Hematopoietic multipotent progenitor cell treated with erythropoietin and hydrocortisone succinate and interleukin-3 and kit ligand, for 15 days (in vitro differentiated cells): ENCODE measurements at regions not wholly inside any gene's neighbourhood (a gene's known extent, or its start where the extent isn't known, plus 50 kb on each side); places are given as distances from the start of the nearest gene placed in this dataset.

Experiments used
- DNase-seq: peaks from one replicate; pipeline ENCODE4 v3.0.0-alpha.2; 2015; ENCODE audit warnings: low spot score

DNA sequence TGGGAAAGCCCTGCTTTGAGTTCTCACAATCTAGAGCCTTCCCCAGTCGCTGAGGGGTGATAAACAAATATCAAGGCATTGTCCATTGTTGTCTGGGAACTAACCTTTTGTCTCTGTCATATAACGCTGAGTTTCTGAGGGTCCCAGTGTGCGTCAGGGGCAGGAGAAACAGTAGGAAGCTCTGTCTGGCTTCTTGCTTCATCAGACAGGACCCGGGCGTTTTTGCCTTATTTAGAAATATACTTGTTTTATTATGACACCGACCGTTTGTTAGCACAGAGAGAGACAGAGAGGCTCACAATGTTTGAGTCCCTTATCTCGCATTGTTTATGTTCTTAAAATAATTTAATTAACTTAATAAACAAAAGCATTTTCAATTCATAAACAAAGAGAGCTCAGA is 204.9 kb upstream of the GAS1 start:
- DNase-seq, result no peak

DNA sequence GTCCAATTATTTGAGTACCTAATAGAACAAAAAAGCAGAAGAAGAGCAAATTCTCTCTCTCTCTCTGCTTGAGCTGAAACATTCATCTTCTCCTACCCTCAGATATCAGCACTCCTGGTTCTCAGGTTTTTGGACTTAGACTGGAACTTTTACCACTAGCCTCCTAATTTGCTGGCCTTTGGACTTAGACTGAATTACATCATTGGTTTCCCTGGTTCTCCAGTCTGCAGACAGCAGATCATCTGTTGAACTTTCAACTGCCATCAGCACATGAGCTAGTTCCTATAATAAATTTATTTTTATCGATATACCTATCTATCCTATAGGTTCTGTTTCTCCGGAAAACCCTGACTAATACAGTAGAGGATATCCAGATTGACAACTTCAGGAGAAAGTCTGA is 208.9 kb upstream of the GAS1 start:
- DNase-seq, result no peak

DNA sequence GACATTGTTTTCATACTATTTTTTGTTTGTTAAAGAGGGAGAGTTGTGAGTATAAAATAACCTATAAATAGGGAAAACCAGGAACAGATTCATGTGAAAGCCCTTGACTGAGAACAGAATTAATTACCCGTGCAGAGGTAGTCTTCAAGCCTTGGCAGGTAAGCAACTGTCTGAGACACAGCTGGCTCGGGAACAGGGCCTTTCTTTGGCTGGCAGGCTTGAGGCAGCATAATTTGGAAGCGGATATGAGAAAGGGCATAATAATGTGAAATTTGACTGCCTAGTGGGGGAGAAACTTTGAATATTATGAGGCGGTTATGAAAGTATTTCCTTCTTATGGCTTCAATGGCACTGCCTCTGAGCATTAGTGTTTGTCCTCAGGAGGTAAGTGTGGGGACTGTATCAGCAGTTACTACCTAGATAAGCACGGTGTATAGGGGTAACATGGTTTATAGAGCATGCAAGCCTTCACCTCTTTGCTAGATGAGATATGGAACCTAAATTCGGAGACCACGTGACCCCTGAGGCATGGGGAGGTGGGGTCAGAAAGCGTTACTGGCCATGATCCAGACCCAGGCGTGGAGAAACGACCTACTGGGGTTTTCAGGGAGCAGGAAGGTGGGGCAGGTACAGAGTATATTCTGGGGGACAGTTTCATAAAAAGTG is 210.2 kb upstream of the GAS1 start:
- no peak for DNase-seq

DNA sequence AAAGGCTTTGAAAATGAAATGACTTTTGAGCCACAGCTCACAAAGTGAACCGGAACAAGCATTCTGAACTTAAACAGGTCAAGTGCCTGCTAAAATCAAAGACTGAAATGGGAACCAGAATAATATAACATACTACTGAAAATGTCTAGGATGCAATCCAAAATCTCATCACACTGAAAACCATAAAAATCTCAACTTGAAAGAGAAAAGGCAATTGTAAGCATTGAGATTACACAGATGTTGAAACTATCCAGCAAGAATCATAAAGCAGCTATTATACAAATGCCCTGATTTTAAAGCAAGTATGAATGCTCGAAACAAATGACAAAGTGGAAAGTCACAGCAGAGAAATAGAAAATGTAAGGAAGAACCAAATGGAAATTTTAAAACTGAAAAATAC is 211.5 kb upstream of the GAS1 start:
- DNase-seq, result no peak

DNA sequence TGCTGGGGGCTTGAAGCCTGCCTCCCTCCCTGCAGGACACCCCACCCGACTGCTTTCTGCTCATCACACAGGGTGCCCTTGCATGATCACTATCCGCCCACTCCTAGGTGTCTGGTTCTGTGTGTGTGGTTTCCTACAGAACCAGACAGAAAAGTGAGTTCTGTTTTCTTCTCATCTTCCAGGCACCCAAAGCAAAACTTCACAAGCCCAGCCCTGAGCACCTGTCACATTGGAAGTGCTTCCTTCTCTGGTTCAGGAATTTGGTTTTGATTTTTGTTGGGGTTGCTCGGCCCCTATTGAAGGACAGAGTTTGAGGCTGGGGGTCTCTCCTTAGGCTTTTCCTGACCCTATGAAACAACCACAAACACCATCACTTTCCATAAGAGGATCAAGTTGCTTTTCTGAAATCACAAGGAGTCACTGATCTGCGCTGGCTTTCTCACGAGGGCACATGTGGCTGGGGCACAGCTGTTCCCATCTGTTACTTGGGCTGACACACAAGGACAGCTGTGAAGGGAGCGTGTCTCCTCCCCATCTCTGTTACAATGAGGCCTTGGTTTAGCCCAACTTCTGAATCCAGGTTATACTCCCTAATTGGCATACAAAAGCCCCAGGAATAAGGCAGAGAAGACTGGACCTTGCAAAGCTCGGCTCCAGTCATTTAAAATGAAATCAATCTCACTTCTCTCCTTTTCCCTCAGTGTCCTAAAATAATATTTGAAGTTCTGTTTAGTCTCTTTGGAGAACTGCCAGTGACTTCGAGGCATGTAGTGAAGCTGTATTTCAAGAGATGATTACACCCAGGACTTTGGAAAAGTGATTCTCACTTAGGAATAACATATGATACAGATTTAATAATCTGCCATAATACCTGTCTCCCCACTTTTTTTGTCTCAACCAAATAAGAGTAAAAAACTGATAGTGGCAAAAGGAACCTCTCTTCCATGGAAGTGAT is 213.1 kb upstream of the GAS1 start:
- no peak for DNase-seq

DNA sequence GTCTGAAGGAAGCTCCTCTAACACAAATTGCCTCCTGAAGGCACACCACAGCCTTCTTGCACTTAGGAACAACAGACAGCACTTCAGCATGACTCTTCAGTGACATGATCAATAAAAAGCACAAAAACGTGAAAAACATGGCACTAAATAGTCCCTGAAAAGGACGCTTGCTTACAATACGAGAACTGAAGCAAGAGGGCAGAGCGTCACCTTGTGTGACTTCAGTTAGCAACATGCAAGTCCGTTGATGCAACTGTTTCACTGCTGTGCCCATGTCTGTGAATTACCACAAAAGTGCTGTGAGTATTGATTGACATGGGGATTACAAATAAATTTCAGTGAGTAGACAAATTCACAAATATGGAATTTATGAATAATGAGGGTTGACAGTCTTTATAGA is 219.9 kb upstream of the GAS1 start:
- DNase-seq, result no peak

DNA sequence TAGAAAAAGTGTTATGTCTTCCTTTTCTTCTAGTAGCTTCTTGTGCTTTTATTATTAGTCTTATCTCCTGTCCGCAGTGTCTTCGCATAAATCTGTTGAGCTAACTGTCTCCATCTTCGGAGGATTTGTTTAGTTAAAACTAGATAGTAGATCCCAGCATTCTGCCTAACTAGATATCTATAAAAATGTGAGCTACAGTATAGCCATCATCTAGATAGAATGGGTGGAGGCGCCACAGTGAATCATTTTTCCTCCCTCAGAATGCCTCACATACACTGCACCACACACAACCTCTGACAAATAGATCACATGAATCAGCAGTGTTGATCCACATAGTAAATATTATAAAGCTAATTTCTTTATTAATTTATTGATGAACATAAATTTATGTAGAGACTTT is 220.3 kb upstream of the GAS1 start:
- DNase-seq, result no peak

DNA sequence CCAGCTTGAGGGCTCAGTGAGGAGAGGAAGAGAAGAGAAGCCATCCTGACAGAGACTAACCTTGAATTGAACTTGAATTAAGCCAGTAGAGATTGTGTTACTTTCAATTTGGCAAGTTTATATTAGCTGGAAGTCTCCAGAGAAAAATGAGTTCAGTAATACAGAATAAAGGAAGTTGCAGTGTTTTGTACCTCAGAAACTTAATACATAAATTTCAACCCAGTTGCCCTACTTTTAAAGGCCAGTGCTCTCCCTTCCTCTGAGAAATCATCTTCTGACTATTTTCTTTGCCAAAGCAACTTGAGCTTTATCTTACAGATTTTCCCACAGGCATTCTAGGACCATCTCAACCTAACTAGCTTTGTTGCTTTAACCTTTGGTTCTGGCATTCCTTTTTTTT is 231.0 kb upstream of the GAS1 start:
- DNase-seq, result no peak

DNA sequence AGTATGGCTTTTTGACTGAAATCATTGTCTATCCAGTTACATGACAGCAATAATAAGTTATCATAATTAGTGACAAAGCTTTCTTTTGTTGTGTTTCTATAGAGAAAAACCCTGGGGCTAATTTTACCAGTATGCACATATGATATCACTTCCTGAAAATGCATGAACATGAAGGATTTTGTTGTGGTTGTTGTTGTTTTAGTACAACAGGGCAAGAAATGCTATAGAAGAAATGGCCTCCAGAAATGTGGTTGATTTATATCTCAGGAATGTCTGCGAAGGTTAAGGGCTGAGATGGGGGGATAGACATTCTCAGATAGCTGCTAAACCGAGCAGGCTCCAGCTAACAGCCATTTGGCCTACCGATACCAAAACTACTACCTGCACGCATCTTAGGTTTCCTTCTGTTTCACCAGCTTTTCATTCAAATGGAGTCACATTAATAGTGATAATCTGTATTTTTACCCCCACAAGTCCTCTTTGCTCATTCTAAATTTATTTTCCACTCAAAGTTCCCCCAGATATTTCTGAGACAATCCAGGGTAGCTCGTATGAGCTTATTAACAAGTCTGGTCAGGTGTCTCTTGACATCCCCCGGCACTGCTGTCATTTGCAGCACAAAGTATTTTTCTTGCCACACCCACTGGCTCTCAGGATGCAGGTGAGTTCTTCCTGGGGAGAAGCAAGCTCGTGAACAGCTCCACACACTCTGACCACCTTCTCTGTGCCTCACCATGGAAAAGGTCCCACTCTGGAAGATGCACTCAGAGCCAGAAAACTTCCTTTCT is 232.4 kb upstream of the GAS1 start:
- DNase-seq, result no peak

DNA sequence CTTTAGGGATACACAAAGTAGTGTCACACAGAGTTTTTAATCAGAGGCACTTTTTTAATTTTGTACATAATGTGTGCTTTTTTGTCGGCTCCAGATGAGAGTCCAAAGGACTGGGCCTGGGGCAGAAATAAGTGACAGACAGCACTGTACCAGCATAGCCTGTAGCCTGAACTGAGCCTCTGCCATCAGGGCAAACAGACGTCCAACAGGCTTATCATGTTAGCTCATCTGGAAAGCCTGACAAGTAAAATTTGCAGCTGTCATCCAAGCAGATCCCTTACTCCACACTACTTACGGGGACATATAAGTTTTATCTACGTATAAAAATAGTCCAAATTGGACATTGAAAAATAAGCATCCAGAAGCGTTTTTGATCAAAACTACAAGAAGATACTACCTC is 233.1 kb upstream of the GAS1 start:
- peak; percentile 47 for DNase-seq

DNA sequence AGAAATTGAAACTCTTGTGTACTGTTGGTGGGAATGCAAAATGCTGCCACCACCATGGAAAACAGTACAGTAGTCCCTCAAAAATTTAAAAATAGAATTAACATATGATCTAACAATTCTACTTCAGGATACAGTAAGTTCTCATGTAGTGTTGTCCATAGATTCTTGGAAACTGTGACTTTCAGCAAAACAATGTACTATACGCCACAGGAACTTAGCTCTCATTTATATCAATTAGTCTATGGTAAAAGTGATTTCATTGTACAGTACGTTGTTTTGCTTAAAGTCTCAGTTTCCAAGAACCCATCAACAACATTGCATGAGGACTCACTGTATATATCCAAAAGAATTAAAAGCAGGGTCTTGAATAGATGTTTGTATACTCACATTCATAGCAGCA is 233.5 kb upstream of the GAS1 start:
- DNase-seq, result no peak

DNA sequence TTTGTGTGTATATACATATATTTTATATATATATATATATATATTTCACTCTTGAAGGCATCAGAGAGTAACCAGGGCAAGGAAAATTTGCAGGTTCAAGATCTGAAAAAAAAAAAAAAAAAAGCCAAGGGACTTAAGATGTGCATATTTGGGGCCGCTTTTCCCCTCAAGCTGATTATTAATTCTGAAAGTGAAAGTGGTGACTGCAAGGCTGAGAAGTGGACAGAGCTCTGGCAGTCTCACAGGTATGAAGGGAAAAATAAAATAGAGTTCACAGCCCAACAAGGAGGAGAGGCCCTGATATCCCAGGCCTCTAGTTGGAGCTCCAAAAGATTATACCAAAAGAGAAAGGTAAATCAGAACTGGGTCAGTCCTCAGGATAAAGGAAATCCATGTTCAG is 234.4 kb upstream of the GAS1 start:
- no peak for DNase-seq

DNA sequence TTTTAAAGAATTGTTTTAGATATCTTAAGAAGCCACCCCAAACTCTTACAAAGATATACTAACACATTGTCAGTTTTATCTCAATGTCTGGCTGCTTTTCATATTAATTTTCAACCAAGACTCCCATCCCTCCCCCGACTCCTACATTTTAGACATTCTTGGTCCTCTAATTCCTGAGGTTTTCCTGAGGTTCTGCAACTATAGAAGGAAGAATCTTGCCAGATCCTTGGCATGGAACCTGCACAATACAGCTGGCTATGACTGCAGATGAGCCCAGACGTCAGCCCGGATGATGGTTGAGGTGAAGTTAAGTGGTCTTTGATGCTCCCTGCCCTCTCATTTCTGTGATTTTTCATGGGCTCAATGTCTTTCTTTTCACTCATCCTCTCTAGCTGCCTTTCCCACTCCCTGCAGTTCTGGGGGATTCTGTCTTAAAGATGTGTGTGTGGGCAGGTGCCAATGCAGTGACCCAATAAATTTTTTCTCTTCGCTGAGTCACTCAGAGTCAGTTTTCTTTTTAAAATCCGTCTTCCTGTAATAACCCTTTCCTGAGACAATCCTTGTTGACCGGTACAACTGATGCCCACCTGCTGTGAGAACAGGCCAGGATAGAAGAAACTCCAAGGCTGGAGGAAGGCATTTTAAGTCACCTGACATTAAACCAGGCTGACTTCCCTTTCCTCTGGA is 237.8 kb upstream of the GAS1 start:
- no peak for DNase-seq

DNA sequence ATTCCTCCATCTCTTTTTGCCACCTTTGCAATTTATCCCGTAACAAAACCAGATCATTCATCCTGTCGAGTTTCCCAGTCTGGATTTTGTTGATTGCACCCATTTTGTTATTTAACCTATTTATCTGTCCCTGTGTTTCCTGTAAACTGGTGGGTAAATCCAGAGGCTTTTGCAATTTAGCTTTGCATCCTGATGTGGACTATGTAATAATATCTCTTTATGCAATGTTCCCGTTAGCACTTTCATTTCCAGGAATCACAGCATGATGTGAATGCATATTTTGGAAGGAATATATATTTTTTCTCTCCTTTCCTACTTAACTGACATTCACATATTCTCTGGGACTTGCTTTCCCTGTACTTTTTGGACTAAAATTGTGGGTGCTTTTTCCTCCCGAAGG is 240.3 kb upstream of the GAS1 start:
- DNase-seq, result no peak

DNA sequence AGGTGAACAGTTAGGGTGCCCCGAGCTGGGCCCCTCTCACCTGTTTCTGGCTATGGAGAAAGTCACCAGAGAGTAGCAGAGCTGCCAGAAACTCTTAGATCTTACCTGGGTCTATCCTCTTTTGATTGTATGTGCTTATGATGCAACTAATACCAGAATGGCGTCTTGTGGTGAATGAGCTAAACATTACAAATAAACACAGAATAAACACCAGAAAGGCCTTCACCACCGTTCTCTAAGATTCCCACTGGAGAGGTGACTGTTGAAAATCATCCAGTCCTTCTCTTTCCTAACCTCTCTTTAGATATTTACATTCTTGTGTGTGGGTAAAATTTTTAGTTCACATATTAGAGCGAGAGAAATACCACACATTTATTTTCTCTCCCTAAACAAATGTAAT is 241.7 kb upstream of the GAS1 start:
- DNase-seq, result no peak

DNA sequence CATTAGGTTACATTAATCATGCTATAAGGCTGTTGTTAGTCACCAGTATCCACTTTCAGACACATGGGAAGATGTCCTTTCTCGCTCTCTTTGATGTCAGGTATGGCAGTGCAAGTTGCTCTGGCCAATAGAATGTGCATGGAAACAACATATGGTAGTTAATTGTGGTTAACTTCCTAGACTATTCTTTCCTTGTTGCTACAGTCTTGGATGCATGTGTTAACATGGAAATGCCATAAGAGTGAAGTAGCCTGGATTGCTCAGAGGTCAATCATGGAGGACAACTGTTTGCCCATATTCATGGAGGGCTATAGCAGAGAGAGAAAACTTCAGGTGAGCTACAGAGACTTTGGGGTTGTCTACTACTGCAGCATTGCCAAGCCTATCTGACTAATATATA is 245.8 kb upstream of the GAS1 start:
- no peak for DNase-seq

DNA sequence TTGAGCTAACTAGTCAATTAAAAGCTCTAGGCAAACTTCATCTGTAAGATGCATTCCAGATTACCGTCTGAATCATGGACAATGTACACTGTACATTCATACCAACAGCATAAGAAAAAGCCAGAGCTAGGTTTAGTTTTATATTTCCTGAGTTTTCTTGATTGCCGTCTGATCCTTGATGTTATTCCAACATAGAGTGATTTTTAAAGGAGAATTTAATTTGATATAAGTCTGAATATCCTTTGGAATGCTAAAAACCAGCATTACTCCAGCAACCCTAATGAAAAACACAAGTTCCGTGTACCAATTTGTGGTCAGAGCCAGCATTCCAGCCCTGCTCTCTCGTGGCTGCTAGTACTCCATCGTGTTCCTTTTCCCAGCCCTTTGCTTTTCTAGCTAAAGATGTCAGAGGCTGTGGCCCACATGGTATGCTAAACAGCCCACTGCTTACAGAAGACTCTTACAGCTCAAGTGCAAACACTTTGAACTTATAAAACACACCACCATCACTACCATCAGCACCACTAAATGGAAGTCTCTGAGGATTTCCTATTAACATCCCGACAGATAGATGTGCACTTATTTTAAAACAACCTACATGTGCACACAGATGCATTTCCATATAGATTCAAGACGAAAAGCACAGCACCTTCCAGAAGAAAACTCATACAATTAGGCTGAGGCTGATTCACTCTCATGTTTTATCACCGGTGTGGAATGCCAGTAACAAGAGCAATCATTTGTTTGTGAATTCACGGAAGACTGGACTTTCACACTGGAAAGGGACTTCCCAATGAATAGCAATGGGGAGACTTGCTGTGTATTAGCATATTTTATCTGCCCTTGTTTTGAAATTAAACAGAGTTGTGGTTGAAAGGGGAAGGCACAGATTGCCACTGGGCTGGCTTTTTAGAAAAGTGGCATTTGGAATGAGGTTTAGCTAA is 246.9 kb upstream of the GAS1 start:
- DNase-seq, result no peak

DNA sequence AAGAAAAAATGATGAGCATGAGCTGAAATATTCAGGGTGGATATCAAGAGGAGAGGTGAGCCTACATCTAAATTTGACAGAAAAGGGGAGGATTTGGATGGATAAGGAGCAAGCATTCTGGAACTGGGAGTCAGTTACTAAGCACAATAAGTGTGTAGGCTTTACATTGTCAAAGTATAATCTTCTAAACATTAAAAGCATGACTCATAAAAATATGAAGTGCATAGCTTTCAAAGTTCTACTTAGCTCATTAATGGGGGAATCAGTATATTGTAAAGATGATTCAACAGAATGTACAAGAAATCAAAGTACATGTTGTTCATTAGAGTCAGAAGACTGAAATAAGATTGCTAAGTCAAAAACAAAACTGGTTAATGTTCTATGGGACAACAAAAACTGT is 248.0 kb upstream of the GAS1 start:
- no peak for DNase-seq

DNA sequence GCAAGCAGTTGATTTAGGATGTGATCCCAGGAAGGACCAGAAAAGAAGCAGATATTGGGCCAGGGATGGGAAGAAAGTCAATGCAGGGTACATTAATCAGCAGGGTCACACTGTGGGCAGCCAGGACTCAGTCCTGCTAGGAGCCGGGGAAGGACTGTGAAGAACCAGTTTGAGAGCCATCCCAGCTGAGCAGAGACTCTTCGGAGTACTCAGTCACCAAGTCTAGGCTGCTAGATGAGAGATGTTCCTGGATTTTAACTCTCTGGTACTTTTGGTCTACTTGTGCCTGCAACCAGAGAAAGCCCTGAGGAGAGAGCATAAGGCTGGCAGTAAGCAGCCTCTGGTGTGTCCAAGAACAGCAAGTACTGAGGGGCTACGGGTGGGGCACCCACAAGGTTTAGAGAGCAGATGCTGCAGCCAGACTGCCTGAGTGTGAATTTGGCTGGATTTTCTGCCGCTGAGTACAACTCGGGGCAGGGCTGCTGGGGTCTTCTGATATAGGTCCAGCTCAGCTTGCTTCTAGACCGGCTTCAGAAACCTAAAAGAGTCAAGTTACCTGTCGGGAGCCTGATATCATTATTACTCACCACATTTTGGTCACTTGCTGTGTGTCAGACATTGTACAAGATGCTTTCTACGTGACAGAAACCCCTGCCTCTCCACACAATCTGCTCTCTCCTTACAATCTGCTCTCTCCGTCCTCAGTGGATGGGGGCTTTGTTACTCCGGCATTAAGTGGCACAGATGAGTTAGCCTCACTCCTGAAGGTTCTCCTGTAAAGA is 250.2 kb upstream of the GAS1 start:
- no peak for DNase-seq

DNA sequence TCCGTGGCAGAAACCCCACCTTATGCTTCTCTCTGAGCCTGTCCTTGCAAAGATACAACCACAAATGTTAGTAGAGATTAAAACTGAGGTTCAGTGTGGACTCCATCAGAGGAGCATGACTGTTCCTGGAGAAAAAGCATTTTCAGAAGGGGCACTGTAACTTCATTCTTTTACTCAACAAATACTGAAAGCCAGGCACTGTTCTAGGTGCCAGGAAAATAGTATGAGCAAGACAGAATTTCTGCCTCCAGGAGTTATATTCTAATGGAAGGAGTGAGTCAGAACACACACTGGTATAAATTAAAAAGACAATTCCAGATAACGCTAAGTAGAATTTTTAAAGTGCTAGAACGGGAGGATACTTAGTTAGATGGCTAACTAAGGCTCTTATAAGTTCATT is 251.4 kb upstream of the GAS1 start:
- no peak for DNase-seq
